GM13977 (cell line): ENCODE measurements at regions not wholly inside any gene's neighbourhood (a gene's known extent, or its start where the extent isn't known, plus 50 kb on each side); places are given as distances from the start of the nearest gene placed in this dataset.

ENCODE experiments used
- DNase-seq: peaks from one replicate; pipeline ENCODE4 v3.0.0; 2012; ENCODE audit warnings: low spot score
- in situ Hi-C: fragments of 300-500 bp; cut with MboI; formaldehyde crosslinking; loops from one replicate; pipeline ENCODE4 v1.12.0; 2022; ENCODE audit warnings: low sequenced_read_pairs, low pct_unique_long_range_greater_than_20kb, mixed read lengths, inconsistent platforms; ENCODE audit not compliant: unreplicated experiment
- TF ChIP-seq, protein P1 (sequence below): IDR thresholded peaks from 2 replicates; pipeline ENCODE4 v1.5.1; 2012; ENCODE audit warnings: mild to moderate bottlenecking, control low read depth; ENCODE audit not compliant: insufficient read depth; ENCODE audit errors: extremely low read depth, missing control alignments

DNA sequence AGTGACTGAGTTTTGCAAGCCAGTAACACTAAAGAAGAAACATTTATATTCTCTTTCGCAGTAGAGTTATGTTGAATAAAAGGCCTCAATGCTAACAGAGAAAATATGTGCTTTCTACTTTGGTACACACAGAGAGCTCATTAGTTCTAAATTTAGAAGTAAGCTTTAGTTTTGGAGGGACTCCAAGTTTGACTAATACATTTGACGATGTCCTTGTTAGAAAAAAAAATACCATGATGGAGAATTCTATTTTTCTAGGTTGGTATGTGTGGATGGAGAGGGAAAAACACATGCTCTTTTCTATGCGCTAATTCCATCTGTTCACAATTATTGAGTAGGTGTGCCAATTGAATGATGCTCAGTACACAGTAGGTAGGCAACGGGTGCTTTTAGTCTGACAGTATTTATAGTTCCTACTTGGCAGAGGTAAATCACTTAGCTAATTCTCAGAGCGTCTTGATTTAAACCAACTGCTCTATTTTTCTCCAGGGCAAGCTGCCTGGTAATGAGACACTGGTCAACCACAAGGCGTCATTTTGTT lies 327.2 kb upstream of the AKR1E2 start:
- DNase-seq: no peak
- in situ Hi-C loops: no loop called here
- TF ChIP-seq, protein P1, sequence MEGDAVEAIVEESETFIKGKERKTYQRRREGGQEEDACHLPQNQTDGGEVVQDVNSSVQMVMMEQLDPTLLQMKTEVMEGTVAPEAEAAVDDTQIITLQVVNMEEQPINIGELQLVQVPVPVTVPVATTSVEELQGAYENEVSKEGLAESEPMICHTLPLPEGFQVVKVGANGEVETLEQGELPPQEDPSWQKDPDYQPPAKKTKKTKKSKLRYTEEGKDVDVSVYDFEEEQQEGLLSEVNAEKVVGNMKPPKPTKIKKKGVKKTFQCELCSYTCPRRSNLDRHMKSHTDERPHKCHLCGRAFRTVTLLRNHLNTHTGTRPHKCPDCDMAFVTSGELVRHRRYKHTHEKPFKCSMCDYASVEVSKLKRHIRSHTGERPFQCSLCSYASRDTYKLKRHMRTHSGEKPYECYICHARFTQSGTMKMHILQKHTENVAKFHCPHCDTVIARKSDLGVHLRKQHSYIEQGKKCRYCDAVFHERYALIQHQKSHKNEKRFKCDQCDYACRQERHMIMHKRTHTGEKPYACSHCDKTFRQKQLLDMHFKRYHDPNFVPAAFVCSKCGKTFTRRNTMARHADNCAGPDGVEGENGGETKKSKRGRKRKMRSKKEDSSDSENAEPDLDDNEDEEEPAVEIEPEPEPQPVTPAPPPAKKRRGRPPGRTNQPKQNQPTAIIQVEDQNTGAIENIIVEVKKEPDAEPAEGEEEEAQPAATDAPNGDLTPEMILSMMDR: no peak

DNA sequence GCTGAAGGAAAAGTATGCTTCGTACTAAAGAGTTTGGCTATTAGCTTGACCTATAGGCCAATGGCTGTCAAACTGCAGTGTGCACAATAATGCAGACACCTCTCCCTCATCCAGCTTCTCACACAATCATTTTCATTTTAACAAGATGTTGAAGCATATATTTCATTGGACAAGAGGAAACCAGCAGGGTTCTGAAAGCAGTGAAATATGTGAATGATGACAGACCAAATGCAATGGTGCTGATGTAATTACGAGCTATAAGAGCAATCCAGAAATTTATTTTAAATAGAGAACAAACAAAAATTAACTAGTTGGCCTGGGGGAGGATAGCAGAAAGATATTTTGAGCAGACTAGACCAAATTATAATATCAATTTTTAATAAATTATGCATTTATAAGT lies 331.5 kb upstream of the AKR1E2 start:
- no peak for DNase-seq
- TF ChIP-seq, protein P1: no peak
- in situ Hi-C loops: no loop called here

GRCh38 chr10:4492202-4492601 lies 333.8 kb upstream of the AKR1E2 start:
- TF ChIP-seq, protein P1: no peak
- no peak for DNase-seq
- in situ Hi-C loops: no loop called here

GRCh38 chr10:4488904-4489303 lies 337.1 kb upstream of the AKR1E2 start:
- no peak for DNase-seq
- TF ChIP-seq, protein P1: no peak
- in situ Hi-C loops: no loop called here

GRCh38 chr10:4485636-4486035 lies 340.4 kb upstream of the AKR1E2 start:
- TF ChIP-seq, protein P1: no peak
- in situ Hi-C loops: no loop called here
- no peak for DNase-seq

- in situ Hi-C loops: no loop called here
- DNase-seq: no peak
- TF ChIP-seq, protein P1: no peak
Observed at GRCh38 chr10:4483811-4484210, 342.2 kb upstream of the AKR1E2 start.

- in situ Hi-C loops: no loop called here
- TF ChIP-seq, protein P1: no peak
- no peak for DNase-seq
Observed at GRCh38 chr10:4482659-4483058, 343.3 kb upstream of the AKR1E2 start.
